K562 (cell line): ENCODE measurements at regions not wholly inside any gene's neighbourhood (a gene's known extent, or its start where the extent isn't known, plus 50 kb on each side); places are given as distances from the start of the nearest gene placed in this dataset.

Experiments used
- ATAC-seq: fragments of 200-7000 bp; cut with Tn5 transposase; 3 replicates; pipeline ENCODE4 v1.9.1; 2020; ENCODE audit warnings: moderate library complexity
- BruUV-seq: library from RNA; stranded (reverse); fragments of 400-500 nt; replicated peaks from 2 replicates; lab custom pipeline; 2021; lab: Mats Ljungman, UMichigan
- CTCF ChIA-PET: fragments of 300-600 bp; formaldehyde crosslinking; extraction: SDS; loops from one replicate; lab custom pipeline; 2021; ENCODE audit warnings: low intra/inter-chr PET ratio; lab: Yijun Ruan, JAX
- POLR2A ChIA-PET: fragments of 300-600, 350-650 bp; sonication (Branson Sonifier 250); formaldehyde crosslinking; extraction: SDS; loops from one replicate; lab custom pipeline; 2021; ENCODE audit warnings: antibody characterized with exemption, inconsistent platforms; lab: Yijun Ruan, JAX
- DNase-seq, 4 experiments: peaks; one replicate each; pipeline versions ENCODE4 v3.0.0 to v3.0.0-alpha.2; 2011 to 2018; ENCODE audit warnings: low spot score in 3 of 4, mixed read lengths in 3 of 4; ENCODE audit errors: extremely low read depth in 1 of 4
- FAIRE-seq: peaks from 2 replicates; lab custom pipeline; 2011; peaks lifted over from hg19 to GRCh38; lab: Jason Lieb, UNC
- H2AFZ ChIP-seq: 2 replicates; pipeline ENCODE4 v1.6.0; 2011; ENCODE audit warnings: low read depth, low read length, control low read depth, inconsistent platforms
- H3K27ac ChIP-seq: fragments of 200-600 bp; 3 replicates; pipeline ENCODE4 v1.8.0; 2011; ENCODE audit warnings: low read depth, mild to moderate bottlenecking, control low read depth, inconsistent platforms, low read length, moderate library complexity, mixed read lengths; ENCODE audit errors: extremely low read depth
- H3K27me3 ChIP-seq, 2 experiments: fragments of 300-600 bp in 1 of 2; 2 replicates in 1 of 2; 3 replicates in 1 of 2; pipeline versions ENCODE4 v1.6.0 to v1.8.0; 2011; ENCODE audit warnings: inconsistent platforms in 2 of 2, low read length in 2 of 2, mild to moderate bottlenecking in 1 of 2, mixed read lengths in 1 of 2, moderate library complexity in 1 of 2; ENCODE audit not compliant: control insufficient read depth in 2 of 2, insufficient read depth in 2 of 2
- H3K36me3 ChIP-seq: fragments of 300-600 bp; 3 replicates; pipeline ENCODE4 v1.8.0; 2011; ENCODE audit warnings: mild to moderate bottlenecking, low read length, inconsistent platforms; ENCODE audit not compliant: control insufficient read depth, insufficient read depth
- H3K4me1 ChIP-seq, 2 experiments: fragments of 200-600 bp in 1 of 2; replicated peaks in 1 of 2; 2 replicates in 1 of 2; 3 replicates in 1 of 2; pipeline versions ENCODE4 v1.5.1 to v1.8.0; 2011; ENCODE audit warnings: inconsistent platforms in 2 of 2, low read length in 2 of 2, mild to moderate bottlenecking in 1 of 2, mixed read lengths in 1 of 2, moderate library complexity in 1 of 2; ENCODE audit not compliant: control insufficient read depth in 2 of 2, insufficient read depth in 2 of 2
- H3K4me2 ChIP-seq: 2 replicates; pipeline ENCODE4 v1.6.1; 2011; ENCODE audit warnings: low read length, control low read depth, inconsistent platforms, mixed read lengths; ENCODE audit not compliant: insufficient read depth
- H3K4me3 ChIP-seq: fragments of 200-600 bp; sonication (generic), shearing (Covaris generic); 2 replicates; pipeline ENCODE4 v1.5.1; 2016; ENCODE audit warnings: control low read depth, inconsistent platforms
- H3K79me2 ChIP-seq: fragments of 200-600 bp; 3 replicates; pipeline ENCODE4 v1.8.0; 2011; ENCODE audit warnings: low read length, inconsistent platforms; ENCODE audit not compliant: control insufficient read depth, insufficient read depth
- H3K9ac ChIP-seq, 2 experiments: 2 replicates each; pipeline versions ENCODE4 v1.6.0 to v1.6.1; 2011; ENCODE audit warnings: low read depth in 2 of 2, low read length in 2 of 2, control low read depth in 1 of 2, inconsistent platforms in 1 of 2, mild to moderate bottlenecking in 1 of 2, mixed read lengths in 1 of 2; ENCODE audit not compliant: insufficient read depth in 1 of 2
- H3K9me1 ChIP-seq: one replicate; pipeline ENCODE4 v1.6.0; 2011; ENCODE audit warnings: inconsistent platforms, mild to moderate bottlenecking, low read length, moderate library complexity; ENCODE audit not compliant: control insufficient read depth, insufficient read depth
- H3K9me3 ChIP-seq: replicated peaks from 2 replicates; pipeline ENCODE4 v1.5.1; 2011; ENCODE audit warnings: low read depth, low read length, inconsistent platforms; ENCODE audit not compliant: control insufficient read depth, insufficient read depth
- H4K20me1 ChIP-seq: replicated peaks from 2 replicates; pipeline ENCODE4 v1.6.1; 2011; ENCODE audit warnings: low read length, inconsistent platforms, mixed read lengths; ENCODE audit not compliant: control insufficient read depth, insufficient read depth
- ARNT ChIP-seq, 2 experiments: fragments of 450-650 bp; IDR thresholded peaks; 2 replicates each; pipeline ENCODE4 v1.6.1; 2016; ENCODE audit warnings: mild to moderate bottlenecking in 1 of 2
- GATAD2B ChIP-seq: fragments of 450-650 bp; IDR thresholded peaks from 2 replicates; pipeline ENCODE4 v1.6.1; 2017; ENCODE audit warnings: mild to moderate bottlenecking, borderline replicate concordance
- SMARCE1 ChIP-seq: fragments of 450-650 bp; IDR thresholded peaks from 2 replicates; pipeline ENCODE4 v1.7.1; 2016; ENCODE audit warnings: mild to moderate bottlenecking
- ZBTB17 ChIP-seq: fragments of 450-650 bp; formaldehyde crosslinking; IDR thresholded peaks from 2 replicates; pipeline ENCODE4 v1.4.0; 2020; ENCODE audit warnings: mild to moderate bottlenecking
- ZFP30 ChIP-seq: fragments of 250-450 bp; sonication (Bioruptor Pico); IDR thresholded peaks from 2 replicates; pipeline ENCODE4 v1.8.0; 2022; ENCODE audit warnings: moderate library complexity, mild to moderate bottlenecking, inconsistent platforms, borderline replicate concordance
- ZNF12 ChIP-seq: sonication (generic); formaldehyde crosslinking; IDR thresholded peaks from 2 replicates; pipeline ENCODE4 v1.4.0; 2020; ENCODE audit warnings: mild to moderate bottlenecking, missing genetic modification reagents
- ZNF121 ChIP-seq: sonication (generic); formaldehyde crosslinking; conservative IDR thresholded peaks from 2 replicates; pipeline ENCODE4 v1.8.0; 2022; ENCODE audit warnings: missing genetic modification reagents
- WGBS: fragments of 100-300 bp; shearing (Covaris generic); methylation state at CpG from one replicate; pipeline ENCODE4 v1.1.6; 2016; ENCODE audit warnings: low coverage, mixed read lengths; ENCODE audit not compliant: insufficient coverage; ENCODE audit errors: missing lambda C conversion rate; 5-methylcytosine and 5-hydroxymethylcytosine counted together
- in situ Hi-C: fragments of 300-500 bp; cut with MboI; formaldehyde crosslinking; loops from 4 replicates; pipeline ENCODE4 v1.15.0; 2018; ENCODE audit warnings: inconsistent platforms, mixed read lengths
- intact Hi-C: fragments of 100-400 bp; cut with micrococcal nuclease; formaldehyde crosslinking; loops from 2 replicates; pipeline ENCODE4 v1.14.2; 2022
- TF ChIP-seq, protein P1 (sequence below): fragments of 450-650 bp; conservative IDR thresholded peaks from 2 replicates; pipeline ENCODE4 v1.6.1; 2016; ENCODE audit warnings: missing genetic modification characterization, low read depth, mild to moderate bottlenecking, control low read depth, missing compliant biosample characterization
- TF ChIP-seq, protein P2 (sequence below): fragments of 450-650 bp; formaldehyde crosslinking; IDR thresholded peaks from 2 replicates; pipeline ENCODE4 v1.4.0; 2020; ENCODE audit warnings: mild to moderate bottlenecking, moderate library complexity
- TF ChIP-seq, protein P3 (sequence below): fragments of 450-650 bp; IDR thresholded peaks from 2 replicates; pipeline ENCODE4 v1.7.1; 2018; ENCODE audit warnings: mild to moderate bottlenecking, low read depth; ENCODE audit not compliant: partially characterized antibody
- TF ChIP-seq, protein P4 (sequence below): fragments of 200-800 bp; sonication (Bioruptor generic); IDR thresholded peaks from 2 replicates; pipeline ENCODE4 v1.6.1; 2017; ENCODE audit warnings: missing genetic modification characterization, missing compliant biosample characterization
- TF ChIP-seq, protein P5 (sequence below): sonication (generic); formaldehyde crosslinking; IDR thresholded peaks from 2 replicates; pipeline ENCODE4 v1.8.1; 2022; ENCODE audit warnings: missing genetic modification reagents
- TF ChIP-seq, protein P6 (sequence below): fragments of 450-650 bp; formaldehyde crosslinking; IDR thresholded peaks from 2 replicates; pipeline ENCODE4 v1.4.0; 2022; ENCODE audit warnings: missing genetic modification characterization

DNA sequence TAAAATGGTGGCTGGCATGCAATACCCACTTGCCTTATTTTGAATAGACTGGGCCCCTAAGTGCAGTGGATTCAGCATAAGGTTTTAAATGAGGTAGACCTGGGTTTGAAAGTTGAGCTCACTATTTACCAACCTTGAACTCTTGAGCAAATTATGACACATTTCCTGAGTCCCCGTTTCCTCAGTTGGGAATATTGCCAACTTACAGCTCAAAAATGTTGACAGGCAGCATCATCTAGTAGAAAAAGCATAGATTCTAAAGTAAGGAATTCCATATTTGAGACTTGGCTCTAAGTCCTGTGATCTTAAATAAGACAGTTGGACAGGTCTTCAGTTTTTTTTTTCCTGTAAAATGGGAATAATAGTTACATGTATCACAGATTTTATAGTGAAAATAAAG is 305.5 kb downstream of the ACTR3B start:
- WGBS, result 0% methylated on average over 1 of the region's 1 CpG
- DNase-seq, result no peak
- H3K4me3 ChIP-seq, result no peak overlapping the region
- no peaks in the 10 kb centered on the region for H3K36me3 ChIP-seq
- intact Hi-C loops (no loop called here), in situ Hi-C loops (no loop called here)
- H2AFZ ChIP-seq, result no peak overlapping the region
- ChIA-PET POLR2A (no interaction called here), CTCF (no interaction called here)
- H3K27ac ChIP-seq, result no peak overlapping the region
- no peaks in the 10 kb centered on the region for H3K79me2 ChIP-seq
- 0 out of 2 replicates have a peak, but pooled peaks cover 4% of the 10 kb centered on the region for H4K20me1 ChIP-seq
- H3K4me2 ChIP-seq, result no peak overlapping the region
- no peaks in the 10 kb centered on the region for H3K9me1 ChIP-seq
- FAIRE-seq, result no peak
- ATAC-seq, result no peak
- H3K9ac ChIP-seq, result no peak overlapping the region
- H3K9me3 ChIP-seq, result no peaks in the 10 kb centered on the region
- H3K4me1 ChIP-seq, result no peaks in the 10 kb centered on the region
- peaks cover 0 to 2% of the 10 kb centered on the region in 2 experiments; a peak in 1 of 5 replicates for H3K27me3 ChIP-seq
- BruUV-seq, result no TSS peak
- TF ChIP-seq ARNT (IDR thresholded peaks at IDR 0.05) (no peak), GATAD2B (no peak), ZNF121 (CRISPR knock-in tag) (no peak), ZFP30 (CRISPR knock-in tag) (no peak), ZBTB17 (CRISPR knock-in tag) (no peak), SMARCE1 (no peak), ZNF12 (CRISPR knock-in tag) (no peak)
- TF ChIP-seq, protein P1, sequence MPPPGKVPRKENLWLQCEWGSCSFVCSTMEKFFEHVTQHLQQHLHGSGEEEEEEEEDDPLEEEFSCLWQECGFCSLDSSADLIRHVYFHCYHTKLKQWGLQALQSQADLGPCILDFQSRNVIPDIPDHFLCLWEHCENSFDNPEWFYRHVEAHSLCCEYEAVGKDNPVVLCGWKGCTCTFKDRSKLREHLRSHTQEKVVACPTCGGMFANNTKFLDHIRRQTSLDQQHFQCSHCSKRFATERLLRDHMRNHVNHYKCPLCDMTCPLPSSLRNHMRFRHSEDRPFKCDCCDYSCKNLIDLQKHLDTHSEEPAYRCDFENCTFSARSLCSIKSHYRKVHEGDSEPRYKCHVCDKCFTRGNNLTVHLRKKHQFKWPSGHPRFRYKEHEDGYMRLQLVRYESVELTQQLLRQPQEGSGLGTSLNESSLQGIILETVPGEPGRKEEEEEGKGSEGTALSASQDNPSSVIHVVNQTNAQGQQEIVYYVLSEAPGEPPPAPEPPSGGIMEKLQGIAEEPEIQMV (tag), result no peak
- TF ChIP-seq, protein P2, sequence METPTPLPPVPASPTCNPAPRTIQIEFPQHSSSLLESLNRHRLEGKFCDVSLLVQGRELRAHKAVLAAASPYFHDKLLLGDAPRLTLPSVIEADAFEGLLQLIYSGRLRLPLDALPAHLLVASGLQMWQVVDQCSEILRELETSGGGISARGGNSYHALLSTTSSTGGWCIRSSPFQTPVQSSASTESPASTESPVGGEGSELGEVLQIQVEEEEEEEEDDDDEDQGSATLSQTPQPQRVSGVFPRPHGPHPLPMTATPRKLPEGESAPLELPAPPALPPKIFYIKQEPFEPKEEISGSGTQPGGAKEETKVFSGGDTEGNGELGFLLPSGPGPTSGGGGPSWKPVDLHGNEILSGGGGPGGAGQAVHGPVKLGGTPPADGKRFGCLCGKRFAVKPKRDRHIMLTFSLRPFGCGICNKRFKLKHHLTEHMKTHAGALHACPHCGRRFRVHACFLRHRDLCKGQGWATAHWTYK (CRISPR knock-in tag), result no peak
- TF ChIP-seq, protein P3, sequence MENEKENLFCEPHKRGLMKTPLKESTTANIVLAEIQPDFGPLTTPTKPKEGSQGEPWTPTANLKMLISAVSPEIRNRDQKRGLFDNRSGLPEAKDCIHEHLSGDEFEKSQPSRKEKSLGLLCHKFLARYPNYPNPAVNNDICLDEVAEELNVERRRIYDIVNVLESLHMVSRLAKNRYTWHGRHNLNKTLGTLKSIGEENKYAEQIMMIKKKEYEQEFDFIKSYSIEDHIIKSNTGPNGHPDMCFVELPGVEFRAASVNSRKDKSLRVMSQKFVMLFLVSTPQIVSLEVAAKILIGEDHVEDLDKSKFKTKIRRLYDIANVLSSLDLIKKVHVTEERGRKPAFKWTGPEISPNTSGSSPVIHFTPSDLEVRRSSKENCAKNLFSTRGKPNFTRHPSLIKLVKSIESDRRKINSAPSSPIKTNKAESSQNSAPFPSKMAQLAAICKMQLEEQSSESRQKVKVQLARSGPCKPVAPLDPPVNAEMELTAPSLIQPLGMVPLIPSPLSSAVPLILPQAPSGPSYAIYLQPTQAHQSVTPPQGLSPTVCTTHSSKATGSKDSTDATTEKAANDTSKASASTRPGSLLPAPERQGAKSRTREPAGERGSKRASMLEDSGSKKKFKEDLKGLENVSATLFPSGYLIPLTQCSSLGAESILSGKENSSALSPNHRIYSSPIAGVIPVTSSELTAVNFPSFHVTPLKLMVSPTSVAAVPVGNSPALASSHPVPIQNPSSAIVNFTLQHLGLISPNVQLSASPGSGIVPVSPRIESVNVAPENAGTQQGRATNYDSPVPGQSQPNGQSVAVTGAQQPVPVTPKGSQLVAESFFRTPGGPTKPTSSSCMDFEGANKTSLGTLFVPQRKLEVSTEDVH, result no peak
- TF ChIP-seq, protein P4, sequence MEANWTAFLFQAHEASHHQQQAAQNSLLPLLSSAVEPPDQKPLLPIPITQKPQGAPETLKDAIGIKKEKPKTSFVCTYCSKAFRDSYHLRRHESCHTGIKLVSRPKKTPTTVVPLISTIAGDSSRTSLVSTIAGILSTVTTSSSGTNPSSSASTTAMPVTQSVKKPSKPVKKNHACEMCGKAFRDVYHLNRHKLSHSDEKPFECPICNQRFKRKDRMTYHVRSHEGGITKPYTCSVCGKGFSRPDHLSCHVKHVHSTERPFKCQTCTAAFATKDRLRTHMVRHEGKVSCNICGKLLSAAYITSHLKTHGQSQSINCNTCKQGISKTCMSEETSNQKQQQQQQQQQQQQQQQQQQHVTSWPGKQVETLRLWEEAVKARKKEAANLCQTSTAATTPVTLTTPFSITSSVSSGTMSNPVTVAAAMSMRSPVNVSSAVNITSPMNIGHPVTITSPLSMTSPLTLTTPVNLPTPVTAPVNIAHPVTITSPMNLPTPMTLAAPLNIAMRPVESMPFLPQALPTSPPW (CRISPR knock-in tag), result no peak
- TF ChIP-seq, protein P5, sequence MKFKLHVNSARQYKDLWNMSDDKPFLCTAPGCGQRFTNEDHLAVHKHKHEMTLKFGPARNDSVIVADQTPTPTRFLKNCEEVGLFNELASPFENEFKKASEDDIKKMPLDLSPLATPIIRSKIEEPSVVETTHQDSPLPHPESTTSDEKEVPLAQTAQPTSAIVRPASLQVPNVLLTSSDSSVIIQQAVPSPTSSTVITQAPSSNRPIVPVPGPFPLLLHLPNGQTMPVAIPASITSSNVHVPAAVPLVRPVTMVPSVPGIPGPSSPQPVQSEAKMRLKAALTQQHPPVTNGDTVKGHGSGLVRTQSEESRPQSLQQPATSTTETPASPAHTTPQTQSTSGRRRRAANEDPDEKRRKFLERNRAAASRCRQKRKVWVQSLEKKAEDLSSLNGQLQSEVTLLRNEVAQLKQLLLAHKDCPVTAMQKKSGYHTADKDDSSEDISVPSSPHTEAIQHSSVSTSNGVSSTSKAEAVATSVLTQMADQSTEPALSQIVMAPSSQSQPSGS, result no peak
- TF ChIP-seq, protein P6, sequence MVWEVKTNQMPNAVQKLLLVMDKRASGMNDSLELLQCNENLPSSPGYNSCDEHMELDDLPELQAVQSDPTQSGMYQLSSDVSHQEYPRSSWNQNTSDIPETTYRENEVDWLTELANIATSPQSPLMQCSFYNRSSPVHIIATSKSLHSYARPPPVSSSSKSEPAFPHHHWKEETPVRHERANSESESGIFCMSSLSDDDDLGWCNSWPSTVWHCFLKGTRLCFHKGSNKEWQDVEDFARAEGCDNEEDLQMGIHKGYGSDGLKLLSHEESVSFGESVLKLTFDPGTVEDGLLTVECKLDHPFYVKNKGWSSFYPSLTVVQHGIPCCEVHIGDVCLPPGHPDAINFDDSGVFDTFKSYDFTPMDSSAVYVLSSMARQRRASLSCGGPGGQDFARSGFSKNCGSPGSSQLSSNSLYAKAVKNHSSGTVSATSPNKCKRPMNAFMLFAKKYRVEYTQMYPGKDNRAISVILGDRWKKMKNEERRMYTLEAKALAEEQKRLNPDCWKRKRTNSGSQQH (CRISPR knock-in tag), result no peak
